Ishikawa (cell line): ENCODE measurements at regions not wholly inside any gene's neighbourhood (a gene's known extent, or its start where the extent isn't known, plus 50 kb on each side); places are given as distances from the start of the nearest gene placed in this dataset.

ENCODE experiments used
- CEBPB ChIP-seq: IDR thresholded peaks from 2 replicates; pipeline ENCODE4 v1.6.1; 2012
- CREB1 ChIP-seq: IDR thresholded peaks from 2 replicates; pipeline ENCODE4 v1.6.1; 2012; ENCODE audit warnings: low read depth
- EGR1 ChIP-seq: IDR thresholded peaks from 2 replicates; pipeline ENCODE4 v1.6.1; 2012
- EP300 ChIP-seq: IDR thresholded peaks from 2 replicates; pipeline ENCODE4 v1.6.1; 2012; ENCODE audit warnings: borderline replicate concordance
- FOXM1 ChIP-seq: IDR thresholded peaks from 2 replicates; pipeline ENCODE4 v1.6.1; 2012; ENCODE audit warnings: low read depth, borderline replicate concordance
- MAX ChIP-seq: IDR thresholded peaks from 2 replicates; pipeline ENCODE4 v1.6.1; 2012
- NFIC ChIP-seq: IDR thresholded peaks from 2 replicates; pipeline ENCODE4 v1.6.1; 2012
- RAD21 ChIP-seq: IDR thresholded peaks from 2 replicates; pipeline ENCODE4 v1.6.1; 2012; ENCODE audit warnings: low read depth
- REST ChIP-seq: IDR thresholded peaks from 2 replicates; pipeline ENCODE4 v1.6.1; 2012; ENCODE audit warnings: low read depth, mild to moderate bottlenecking
- TAF1 ChIP-seq: IDR thresholded peaks from 2 replicates; pipeline ENCODE4 v1.6.1; 2012; ENCODE audit warnings: low read depth, mild to moderate bottlenecking
- TCF12 ChIP-seq: IDR thresholded peaks from 2 replicates; pipeline ENCODE4 v1.6.1; 2012; ENCODE audit warnings: low read depth
- TEAD4 ChIP-seq: IDR thresholded peaks from 2 replicates; pipeline ENCODE4 v1.6.1; 2012
- USF1 ChIP-seq: IDR thresholded peaks from 2 replicates; pipeline ENCODE4 v1.6.1; 2012
- YY1 ChIP-seq: IDR thresholded peaks from 2 replicates; pipeline ENCODE4 v1.6.1; 2012; ENCODE audit warnings: low read depth
- ZBTB7A ChIP-seq: IDR thresholded peaks from 2 replicates; pipeline ENCODE4 v1.6.1; 2012; ENCODE audit warnings: low read depth

- TF ChIP-seq CEBPB (no peak), ZBTB7A (no peak), TAF1 (no peak), USF1 (no peak), EGR1 (no peak), NFIC (no peak), TEAD4 (no peak), CREB1 (no peak), RAD21 (no peak), FOXM1 (no peak), MAX (no peak), EP300 (no peak), YY1 (no peak), REST (no peak), TCF12 (no peak)
These were observed 480.7 kb downstream of the RPS29 start for GRCh38 chr14:49105512-49105911.

GRCh38 chr14:49092345-49092744 is 493.8 kb downstream of the RPS29 start:
- TF ChIP-seq REST (no peak), RAD21 (no peak), USF1 (no peak), FOXM1 (no peak), NFIC (no peak), YY1 (no peak), EP300 (no peak), TAF1 (no peak), CREB1 (no peak), TEAD4 (no peak), ZBTB7A (no peak)

GRCh38 chr14:49089107-49089506 is 497.1 kb downstream of the RPS29 start:
- TF ChIP-seq CREB1 (no peak), YY1 (no peak), RAD21 (no peak), REST (no peak), TCF12 (no peak), FOXM1 (no peak), CEBPB (no peak), USF1 (no peak), EGR1 (no peak), TAF1 (no peak), MAX (no peak)

- TF ChIP-seq REST: peak; percentile 70
These were observed 512.9 kb downstream of the RPS29 start for GRCh38 chr14:49073292-49073691.
